ENCODE measurements at regions not wholly inside any gene's neighbourhood (a gene's known extent, or its start where the extent isn't known, plus 50 kb on each side); places are given as distances from the start of the nearest gene placed in this dataset.

GRCh38 chr9:31908158-31908890 lies 476.1 kb upstream of the ACO1 start:
- TF ChIP-seq CTCF (IDR thresholded peaks at IDR 0.05) (no peak), EP300 (IDR thresholded peaks at IDR 0.05) (no peak), POLR2A (IDR thresholded peaks at IDR 0.05) (no peak)

All from ovary (tissue), 3 donors.